HG03175 (cell line): ENCODE measurements at regions not wholly inside any gene's neighbourhood (a gene's known extent, or its start where the extent isn't known, plus 50 kb on each side); places are given as distances from the start of the nearest gene placed in this dataset.
"Not testable (repeated sequence)": the region's sequence is repeated elsewhere in the genome, so short reads cannot be mapped to it uniquely, and the experiment has no call there.

Source experiments
- ATAC-seq: cut with Tn5 transposase; IDR thresholded peaks from one replicate; pipeline ENCODE4 v1.9.1; 2021; ENCODE audit warnings: mild to moderate bottlenecking, moderate library complexity; ENCODE audit not compliant: unreplicated experiment

- ATAC-seq: no peak
Observed at GRCh38 chr9:102405218-102405867, 589.8 kb upstream of the CYLC2 start.

- no peak for ATAC-seq
Observed at GRCh38 chr9:102403514-102403913, 591.6 kb upstream of the CYLC2 start.

GRCh38 chr9:102398205-102398604 lies 596.9 kb upstream of the CYLC2 start:
- no peak for ATAC-seq

- not testable (repeated sequence) for ATAC-seq
Observed at GRCh38 chr9:102385620-102386019, 609.5 kb upstream of the CYLC2 start.

- no peak for ATAC-seq
Observed at GRCh38 chr9:102362470-102363132, 624.2 kb upstream of the GRIN3A start.

- no peak for ATAC-seq
Observed at GRCh38 chr9:102360846-102361245, 622.4 kb upstream of the GRIN3A start.

- ATAC-seq: no peak
Observed at GRCh38 chr9:102355982-102356381, 617.5 kb upstream of the GRIN3A start.

- no peak for ATAC-seq
Observed at GRCh38 chr9:102354041-102354440, 615.6 kb upstream of the GRIN3A start.

GRCh38 chr9:102337471-102337870 lies 599.0 kb upstream of the GRIN3A start:
- ATAC-seq: not testable (repeated sequence)

GRCh38 chr9:102309379-102309778 lies 570.9 kb upstream of the GRIN3A start:
- ATAC-seq: no peak

GRCh38 chr9:102295188-102295587 lies 556.7 kb upstream of the GRIN3A start:
- ATAC-seq: no peak

- no peak for ATAC-seq
Observed at GRCh38 chr9:102273952-102274351, 535.5 kb upstream of the GRIN3A start.

GRCh38 chr9:102253099-102253498 lies 514.7 kb upstream of the GRIN3A start:
- no peak for ATAC-seq

GRCh38 chr9:102244916-102245315 lies 506.5 kb upstream of the GRIN3A start:
- no peak for ATAC-seq

GRCh38 chr9:102237520-102237919 lies 499.1 kb upstream of the GRIN3A start:
- ATAC-seq: no peak

GRCh38 chr9:102237094-102237493 lies 498.6 kb upstream of the GRIN3A start:
- ATAC-seq: no peak

- not testable (repeated sequence) for ATAC-seq
Observed at GRCh38 chr9:102227416-102227815, 489.0 kb upstream of the GRIN3A start.

GRCh38 chr9:102225841-102226441 lies 487.5 kb upstream of the GRIN3A start:
- no peak for ATAC-seq

GRCh38 chr9:102223320-102224136 lies 485.1 kb upstream of the GRIN3A start:
- not testable (repeated sequence) for ATAC-seq

- ATAC-seq: no peak
Observed at GRCh38 chr9:102209176-102209575, 470.7 kb upstream of the GRIN3A start.

GRCh38 chr9:102206432-102206831 lies 468.0 kb upstream of the GRIN3A start:
- no peak for ATAC-seq
